Endodermal cell (in vitro differentiated cells): ENCODE measurements at regions not wholly inside any gene's neighbourhood (a gene's known extent, or its start where the extent isn't known, plus 50 kb on each side); places are given as distances from the start of the nearest gene placed in this dataset.
A peak's percentile ranks its signal among the peaks of the same experiment; 100 is the strongest.

Experiments used
- DNase-seq: peaks from one replicate; pipeline ENCODE4 v3.0.0-alpha.2; 2017
- H3K27ac ChIP-seq: 2 replicates; pipeline ENCODE4 v1.5.1; 2013; ENCODE audit warnings: mild to moderate bottlenecking, low read depth, low read length, moderate library complexity
- H3K27me3 ChIP-seq: 2 replicates; pipeline ENCODE4 v1.6.1; 2013; ENCODE audit warnings: mild to moderate bottlenecking, low read length, moderate library complexity; ENCODE audit not compliant: insufficient read depth, control insufficient read depth, poor library complexity, severe bottlenecking
- H3K36me3 ChIP-seq: 2 replicates; pipeline ENCODE4 v1.7.0; 2013; ENCODE audit warnings: mild to moderate bottlenecking, low read length, moderate library complexity; ENCODE audit not compliant: control insufficient read depth, insufficient read depth
- H3K4me1 ChIP-seq: one replicate; pipeline ENCODE4 v1.7.0; 2013; ENCODE audit warnings: low read length; ENCODE audit not compliant: control insufficient read depth, insufficient read depth
- H3K4me3 ChIP-seq: 2 replicates; pipeline ENCODE4 v1.5.1; 2013; ENCODE audit warnings: mild to moderate bottlenecking, low read length, moderate library complexity
- H3K9ac ChIP-seq: 2 replicates; pipeline ENCODE4 v1.6.1; 2013; ENCODE audit warnings: mild to moderate bottlenecking, low read length, moderate library complexity; ENCODE audit not compliant: poor library complexity, severe bottlenecking; ENCODE audit errors: extremely low read depth
- H3K9me3 ChIP-seq: 2 replicates; pipeline ENCODE4 v1.6.1; 2013; ENCODE audit warnings: mild to moderate bottlenecking, low read length, moderate library complexity; ENCODE audit not compliant: control insufficient read depth
- H3K27ac Mint-ChIP-seq: 2 replicates; pipeline ENCODE4 v1.8.0; 2020; ENCODE audit warnings: mixed read lengths
- H3K27me3 Mint-ChIP-seq: 2 replicates; pipeline ENCODE4 v1.8.0; 2021; ENCODE audit warnings: mild to moderate bottlenecking, mixed read lengths; ENCODE audit not compliant: insufficient read depth
- H3K36me3 Mint-ChIP-seq: 2 replicates; pipeline ENCODE4 v1.8.0; 2020; ENCODE audit warnings: low read depth, mixed read lengths
- H3K4me1 Mint-ChIP-seq: 2 replicates; pipeline ENCODE4 v1.8.0; 2020; ENCODE audit warnings: mixed read lengths
- H3K4me3 Mint-ChIP-seq: 2 replicates; pipeline ENCODE4 v1.8.0; 2020; ENCODE audit warnings: mild to moderate bottlenecking, moderate library complexity, mixed read lengths
- H3K9me3 Mint-ChIP-seq: 2 replicates; pipeline ENCODE4 v1.8.0; 2020; ENCODE audit warnings: mild to moderate bottlenecking, mixed read lengths
- CTCF ChIP-seq: fragments of 200-600 bp; sonication (generic); conservative IDR thresholded peaks from 2 replicates; pipeline ENCODE4 v1.5.0; 2021; ENCODE audit warnings: antibody characterized with exemption, mild to moderate bottlenecking
- WGBS, 2 experiments: methylation state at CpG; one replicate each; pipeline versions ENCODE4 v1.1.5 to v1.1.7; 2013; ENCODE audit warnings: missing lambda C conversion rate in 2 of 2, mixed read lengths in 1 of 2; ENCODE audit not compliant: insufficient coverage in 1 of 2, insufficient read length in 1 of 2; 5-methylcytosine and 5-hydroxymethylcytosine counted together

GRCh38 chr2:239803102-239803765 is 221.9 kb downstream of the NDUFA10 start:
- Histone ChIP-seq H3K36me3 (no peaks in the 10 kb centered on the region), H3K27ac (no peak overlapping the region), H3K9ac (no peak overlapping the region), H3K27me3 (no peaks in the 10 kb centered on the region), H3K9me3 (no peaks in the 10 kb centered on the region), H3K4me3 (no peak overlapping the region), H3K4me1 (no peaks in the 10 kb centered on the region)
- Mint-ChIP-seq H3K4me1 (no peaks in the 10 kb centered on the region), H3K4me3 (no peak overlapping the region), H3K9me3 (peaks cover 9% of the 10 kb centered on the region), H3K36me3 (no peaks in the 10 kb centered on the region), H3K27me3 (no peaks in the 10 kb centered on the region), H3K27ac (no peak overlapping the region)
- TF ChIP-seq CTCF: no peak
- WGBS, 2 experiments: 92 to 95% methylated on average over 17 to 21 of the region's 21 CpGs
- DNase-seq: peak; percentile 41

GRCh38 chr2:239802185-239802649 is 222.9 kb downstream of the NDUFA10 start:
- H3K4me3 ChIP-seq: no peak overlapping the region
- no peaks in the 10 kb centered on the region for H3K36me3 ChIP-seq
- Mint-ChIP-seq H3K9me3 (peaks cover 9% of the 10 kb centered on the region), H3K4me3 (no peak overlapping the region), H3K27me3 (no peaks in the 10 kb centered on the region), H3K27ac (no peak overlapping the region), H3K4me1 (no peaks in the 10 kb centered on the region), H3K36me3 (no peaks in the 10 kb centered on the region)
- no peak for TF ChIP-seq CTCF
- peak; percentile 22 for DNase-seq
- 88 to 93% methylated on average over 17 to 21 of the region's 21 CpGs for WGBS, 2 experiments
- no peak overlapping the region for H3K9ac ChIP-seq
- H3K27ac ChIP-seq: no peak overlapping the region
- H3K4me1 ChIP-seq: no peaks in the 10 kb centered on the region
- no peaks in the 10 kb centered on the region for H3K9me3 ChIP-seq
- no peaks in the 10 kb centered on the region for H3K27me3 ChIP-seq

- H3K4me1 Mint-ChIP-seq: no peaks in the 10 kb centered on the region
- Histone ChIP-seq H3K27ac (no peak overlapping the region), H3K4me1 (no peaks in the 10 kb centered on the region), H3K4me3 (no peak overlapping the region), H3K36me3 (no peaks in the 10 kb centered on the region), H3K27me3 (no peaks in the 10 kb centered on the region), H3K9ac (no peak overlapping the region), H3K9me3 (no peaks in the 10 kb centered on the region)
- H3K36me3 Mint-ChIP-seq: no peaks in the 10 kb centered on the region
- H3K27ac Mint-ChIP-seq: no peak overlapping the region
- no peak overlapping the region for H3K4me3 Mint-ChIP-seq
- no peaks in the 10 kb centered on the region for H3K27me3 Mint-ChIP-seq
- WGBS, 2 experiments: 89 to 90% methylated on average over 19 to 22 of the region's 22 CpGs
- peaks cover 9% of the 10 kb centered on the region for H3K9me3 Mint-ChIP-seq
- no peak for TF ChIP-seq CTCF
- peak; percentile 27 for DNase-seq
Measured at GRCh38 chr2:239801404-239802184, 223.5 kb downstream of the NDUFA10 start.
